Right lobe of liver (tissue), 6 donors: ENCODE measurements at regions not wholly inside any gene's neighbourhood (a gene's known extent, or its start where the extent isn't known, plus 50 kb on each side); places are given as distances from the start of the nearest gene placed in this dataset.
A peak's percentile ranks its signal among the peaks of the same experiment; 100 is the strongest.

Source experiments
- ATAC-seq, 4 donors: fragments of 200-7000 bp; cut with Tn5 transposase; one replicate each; pipeline ENCODE4 v1.9.1; 2020; ENCODE audit warnings: mild to moderate bottlenecking in 4 of 4, moderate library complexity in 4 of 4
- DNase-seq, 3 donors: peaks; one replicate each; pipeline ENCODE4 v3.0.0-alpha.2; 2020
- H3K27ac ChIP-seq, 3 donors: fragments of 200-600 bp; one replicate each; pipeline ENCODE4 v1.8.0; 2022
- H3K27me3 ChIP-seq, 2 donors: fragments of 200-600 bp; one replicate each; pipeline ENCODE4 v1.8.0; 2022
- H3K36me3 ChIP-seq, 4 donors: fragments of 200-600 bp; sonication (generic) in 1 of 4; one replicate each; pipeline versions ENCODE4 v1.5.1 to v1.8.0; 2017 to 2022; ENCODE audit warnings: control low read depth in 1 of 4
- H3K4me1 ChIP-seq, 4 donors: fragments of 200-600 bp; sonication (generic) in 1 of 4; one replicate each; pipeline versions ENCODE4 v1.5.1 to v1.8.0; 2017 to 2022; ENCODE audit warnings: control low read depth in 1 of 4
- H3K4me3 ChIP-seq, 3 donors: fragments of 200-600 bp; one replicate each; pipeline ENCODE4 v1.8.0; 2022
- H3K9me3 ChIP-seq, 4 donors: fragments of 200-600 bp; sonication (generic) in 1 of 4; one replicate each; pipeline versions ENCODE4 v1.5.1 to v1.8.0; 2017 to 2022; ENCODE audit warnings: control low read depth in 1 of 4
- CTCF ChIP-seq, 4 donors: fragments of 200-600 bp in 3 of 4; fragments of 450-650 bp in 1 of 4; IDR thresholded peaks; one replicate each; pipeline versions ENCODE4 v1.5.1 to v1.8.0; 2016 to 2022; ENCODE audit warnings: antibody characterized with exemption in 4 of 4, mild to moderate bottlenecking in 2 of 4
- POLR2A ChIP-seq: fragments of 450-650 bp; IDR thresholded peaks from one replicate; pipeline ENCODE4 v1.6.1; 2017; ENCODE audit warnings: antibody characterized with exemption, mild to moderate bottlenecking
- WGBS: methylation state at CpG from one replicate; pipeline ENCODE4 v1.1.6; 2018; ENCODE audit warnings: low coverage, low lambda C conversion rate; ENCODE audit not compliant: insufficient coverage; ENCODE audit errors: missing lambda C conversion rate; 5-methylcytosine and 5-hydroxymethylcytosine counted together
- intact Hi-C, 2 donors: fragments of 100-400 bp; cut with DNase I; formaldehyde crosslinking; loops; one replicate each; pipeline versions ENCODE4 v1.11.2 to v1.14.1; 2022
- donor health status: DM: no; HTN: yes; CAD: no.
- donor health status: DM: no; HTN: no; CAD: no.
- donor health status: DM: no; HTN: no; CAD: no.
- donor health status: DM: no; HTN: yes; CAD: no.
- donor health status: DM: no; HTN: yes; CAD: no.

- Histone ChIP-seq H3K4me1 (no peaks in the 10 kb centered on the region), H3K27ac (no peak overlapping the region), H3K36me3 (no peaks in the 10 kb centered on the region), H3K4me3 (no peak overlapping the region), H3K9me3 (no peaks in the 10 kb centered on the region), H3K27me3 (no peaks in the 10 kb centered on the region)
- no peak for TF ChIP-seq CTCF (IDR thresholded peaks at IDR 0.05)
- TF ChIP-seq POLR2A: no peak
- DNase-seq (no peak), ATAC-seq (no peak)
- intact Hi-C loops: no loop called here
- WGBS: 75% methylated on average over 1 of the region's 1 CpG
Observed at GRCh38 chr18:27249933-27250332, 64.8 kb upstream of the CHST9 start.

- 76% methylated on average over 4 of the region's 4 CpGs for WGBS
- peaks cover 0 to 6% (median 0%) of the 10 kb centered on the region in 4 donors for H3K4me1 ChIP-seq
- TF ChIP-seq POLR2A (no peak), CTCF (IDR thresholded peaks at IDR 0.05) (no peak)
- DNase-seq: no peak
- intact Hi-C loops: no loop called here
- ATAC-seq: no peak
- no peak overlapping the region for H3K27ac ChIP-seq
- H3K36me3 ChIP-seq: no peaks in the 10 kb centered on the region
- H3K27me3 ChIP-seq: no peaks in the 10 kb centered on the region
- H3K9me3 ChIP-seq: no peaks in the 10 kb centered on the region
- no peak overlapping the region for H3K4me3 ChIP-seq
Observed at GRCh38 chr18:27244259-27244658, 59.2 kb upstream of the CHST9 start.

GRCh38 chr18:27242392-27243047 lies 57.4 kb upstream of the CHST9 start:
- no peak overlapping the region for H3K27ac ChIP-seq
- no peaks in the 10 kb centered on the region for H3K36me3 ChIP-seq
- peak; percentile 56 to 87 (median 79) for ATAC-seq
- H3K9me3 ChIP-seq: no peaks in the 10 kb centered on the region
- H3K4me3 ChIP-seq: no peak overlapping the region
- TF ChIP-seq POLR2A: no peak
- no peak for TF ChIP-seq CTCF (IDR thresholded peaks at IDR 0.05)
- no peak for DNase-seq
- peaks cover 0 to 6% (median 0%) of the 10 kb centered on the region in 4 donors for H3K4me1 ChIP-seq
- H3K27me3 ChIP-seq: no peaks in the 10 kb centered on the region
- intact Hi-C loops: no loop called here
- 35% methylated on average over 4 of the region's 5 CpGs for WGBS

GRCh38 chr18:27240383-27240782 lies 55.3 kb upstream of the CHST9 start:
- Histone ChIP-seq H3K27ac (no peak overlapping the region), H3K4me3 (no peak overlapping the region), H3K9me3 (no peaks in the 10 kb centered on the region), H3K36me3 (no peaks in the 10 kb centered on the region), H3K27me3 (no peaks in the 10 kb centered on the region), H3K4me1 (peaks cover 0 to 8% (median 3%) of the 10 kb centered on the region in 4 donors)
- ATAC-seq (peak in 1 of 4 donors; percentile 39), DNase-seq (no peak)
- WGBS: 76% methylated on average over 2 of the region's 3 CpGs
- TF ChIP-seq POLR2A (no peak), CTCF (IDR thresholded peaks at IDR 0.05) (no peak)
- intact Hi-C loops: no loop called here
